T follicular helper cell (primary cell): ENCODE measurements at regions not wholly inside any gene's neighbourhood (a gene's known extent, or its start where the extent isn't known, plus 50 kb on each side); places are given as distances from the start of the nearest gene placed in this dataset.
"Not testable (repeated sequence)": the region's sequence is repeated elsewhere in the genome, so short reads cannot be mapped to it uniquely, and the experiment has no call there.

ENCODE experiments used
- DNase-seq: peaks from one replicate; pipeline ENCODE4 v3.0.0-alpha.2; 2020; ENCODE audit warnings: low read depth

DNA sequence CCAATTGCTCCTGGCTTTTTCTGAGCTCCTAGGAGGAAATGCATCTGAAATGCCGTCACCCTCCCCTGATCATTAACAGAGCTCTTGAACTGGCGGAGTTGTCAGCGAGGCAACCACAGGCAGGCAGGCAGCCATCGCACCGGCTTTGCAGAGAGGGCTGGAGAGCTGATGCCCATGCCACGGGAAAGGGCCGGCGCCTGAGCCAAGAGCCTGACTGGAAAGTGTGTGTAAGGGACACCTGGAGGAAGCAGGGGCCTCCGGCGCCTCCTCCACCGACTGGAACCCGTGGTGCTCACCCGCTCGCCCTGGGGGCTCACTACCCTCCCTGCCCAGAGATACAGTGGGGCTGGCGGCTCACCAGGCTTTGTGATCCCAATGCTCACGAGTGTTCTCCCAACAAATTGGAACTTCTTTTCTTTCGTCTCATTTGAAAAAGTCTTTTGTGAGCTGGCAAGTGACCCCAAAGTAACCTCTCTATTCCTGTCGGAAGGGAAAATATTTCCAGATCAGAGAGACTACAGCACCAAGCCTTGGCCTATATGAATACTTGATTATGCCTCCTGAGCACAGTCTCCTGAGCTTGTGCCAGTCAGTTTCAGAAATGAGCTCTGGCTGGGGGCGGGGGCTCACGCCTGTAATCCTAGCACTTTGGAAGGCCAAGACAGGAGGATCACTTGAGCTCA is 97.7 kb upstream of the SLC25A33 start:
- DNase-seq, result no peak

DNA sequence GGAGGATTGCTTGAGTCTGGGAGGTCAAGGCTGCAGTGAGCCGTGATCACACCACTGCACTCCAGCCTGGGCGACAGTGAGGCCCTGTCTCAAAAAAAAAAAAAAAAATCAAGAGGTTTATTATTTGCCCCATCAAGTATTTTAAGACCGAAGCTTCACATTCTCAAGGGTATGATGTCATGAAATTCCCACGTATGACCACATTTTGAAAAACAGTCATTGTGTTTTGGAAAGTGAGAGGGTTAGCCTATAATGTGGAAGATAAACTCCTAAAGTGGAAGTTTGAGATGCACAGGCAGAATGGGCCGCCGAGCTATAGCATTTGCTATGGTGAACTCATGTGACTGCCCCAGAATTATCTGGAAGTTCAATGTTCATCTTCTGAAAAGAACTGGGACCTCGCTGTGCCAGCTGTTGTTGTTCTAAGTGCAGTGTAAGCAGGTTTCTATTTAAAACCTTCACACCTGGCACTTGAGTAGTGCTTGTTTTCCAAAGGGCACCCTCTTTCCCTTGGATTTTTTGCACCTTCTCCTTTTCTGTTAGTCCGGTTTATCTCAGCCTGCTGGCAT is 96.9 kb upstream of the SLC25A33 start:
- DNase-seq, result no peak

DNA sequence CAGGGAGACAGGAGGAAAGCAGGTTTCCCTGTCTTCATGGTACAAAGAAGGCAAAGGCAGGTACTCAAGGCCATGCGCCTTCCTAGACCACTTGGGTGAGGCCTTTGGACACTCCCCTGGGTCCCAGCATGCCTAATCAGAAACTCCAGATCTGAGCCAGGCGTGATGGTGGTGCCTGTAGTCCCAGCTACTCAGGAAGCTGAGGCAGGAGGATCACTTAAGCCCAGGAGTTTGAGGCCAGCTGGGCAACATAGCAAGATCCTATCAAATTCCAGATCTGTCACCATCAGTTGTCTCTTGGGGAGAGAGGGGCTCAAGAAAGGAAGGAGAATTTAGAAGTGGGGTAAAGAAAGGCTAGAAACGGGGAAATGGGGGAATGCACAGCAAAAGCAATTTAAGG is 96.3 kb upstream of the SLC25A33 start:
- no peak for DNase-seq

DNA sequence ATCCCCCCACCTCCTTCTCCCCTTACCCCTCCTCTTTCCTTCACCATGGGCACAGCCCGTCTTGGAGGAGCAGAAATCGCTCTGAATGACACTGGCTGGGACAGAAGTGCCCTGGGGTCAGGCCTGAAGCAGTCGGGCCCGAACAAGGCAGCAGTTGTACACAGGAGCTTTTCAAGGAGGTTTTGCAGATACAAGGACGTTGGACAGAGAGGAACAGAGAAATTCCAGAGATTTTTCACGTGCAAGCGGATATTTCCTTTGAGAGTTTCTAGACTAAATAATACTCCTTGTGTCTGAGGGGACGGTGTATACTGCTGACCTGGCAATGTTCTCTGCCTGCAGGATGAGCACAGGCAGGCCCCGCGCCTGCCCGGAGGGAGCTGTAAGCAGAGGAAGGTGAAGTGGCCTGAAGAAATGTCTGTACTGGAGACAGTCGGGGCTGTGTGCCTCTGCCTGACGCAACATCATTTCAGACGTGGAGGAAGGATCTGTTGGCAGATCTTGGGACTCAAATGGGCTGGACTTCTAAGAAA is 95.3 kb upstream of the SLC25A33 start:
- no peak for DNase-seq

DNA sequence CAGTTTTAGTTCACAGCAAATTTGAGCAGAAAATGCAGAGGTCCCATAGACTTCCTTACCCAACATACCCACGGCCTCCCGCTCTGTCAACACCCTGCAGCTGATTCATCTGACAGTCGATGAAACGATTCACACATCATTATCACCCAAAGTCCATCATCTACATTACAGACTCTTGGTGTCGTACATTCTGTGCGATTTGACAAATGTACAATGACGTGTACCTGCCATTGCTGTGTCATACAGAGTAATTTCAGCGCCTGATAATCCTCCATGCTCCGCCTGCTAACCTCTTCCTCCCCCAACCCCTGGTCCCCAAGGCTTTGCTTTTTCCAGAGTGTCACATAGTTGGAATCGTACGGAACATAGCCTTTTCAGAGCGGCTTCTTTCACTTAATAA is 94.7 kb upstream of the SLC25A33 start:
- no peak for DNase-seq

DNA sequence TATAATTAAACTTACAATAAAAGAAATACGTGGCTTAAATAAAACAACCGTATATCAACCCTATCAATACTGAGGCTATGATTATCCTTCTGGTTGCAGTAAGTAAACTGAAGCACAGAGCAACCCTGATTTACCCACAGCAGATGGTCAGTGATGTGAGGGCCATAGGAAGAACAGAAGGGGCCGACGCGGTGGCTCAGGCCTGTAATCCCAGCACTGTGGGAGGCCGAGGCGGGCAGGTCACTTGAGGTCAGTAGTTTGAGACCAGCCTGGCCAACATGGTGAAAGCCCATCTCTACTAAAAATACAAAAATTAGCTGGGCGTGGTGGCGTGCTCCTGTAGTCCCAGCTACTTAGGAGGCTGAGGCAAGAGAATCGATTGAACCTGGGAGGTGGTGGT is 94.2 kb upstream of the SLC25A33 start:
- DNase-seq, result not testable (repeated sequence)

DNA sequence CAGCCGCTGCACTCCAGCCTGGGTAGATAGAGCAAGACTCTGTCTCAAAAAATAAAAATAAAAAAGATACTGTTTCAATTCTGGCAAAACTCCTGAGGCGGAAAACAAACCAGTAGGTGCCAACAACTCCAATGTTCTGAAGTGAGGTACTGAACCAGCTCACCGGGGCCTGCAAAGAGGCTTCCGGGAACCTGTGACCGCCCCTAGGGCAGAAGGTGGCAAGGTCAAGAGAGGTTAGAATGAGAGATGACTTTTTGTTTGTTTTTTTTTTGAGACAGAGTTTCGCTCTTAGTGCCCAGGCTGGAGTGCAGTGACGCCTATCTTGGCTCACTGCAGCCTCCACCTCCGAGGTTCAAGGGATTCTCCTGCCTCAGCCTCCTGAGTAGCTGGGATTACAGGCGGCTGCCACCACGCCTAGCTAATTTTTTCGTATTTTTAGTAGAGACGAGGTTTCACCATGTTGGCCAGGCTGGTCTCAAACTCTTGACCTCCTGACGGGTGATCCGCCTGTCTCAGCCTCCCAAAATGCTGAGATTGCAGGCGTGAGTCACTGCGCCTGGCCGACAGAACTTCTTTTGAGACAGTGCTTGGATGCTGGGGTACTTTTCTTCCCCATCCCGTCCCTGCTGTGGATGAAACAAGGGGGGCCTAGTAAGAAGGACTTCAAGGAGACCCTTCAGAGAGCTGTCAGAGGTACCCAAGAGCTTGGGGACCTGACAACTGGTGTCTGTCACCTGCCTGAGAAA is 91.9 kb upstream of the SLC25A33 start:
- no peak for DNase-seq

DNA sequence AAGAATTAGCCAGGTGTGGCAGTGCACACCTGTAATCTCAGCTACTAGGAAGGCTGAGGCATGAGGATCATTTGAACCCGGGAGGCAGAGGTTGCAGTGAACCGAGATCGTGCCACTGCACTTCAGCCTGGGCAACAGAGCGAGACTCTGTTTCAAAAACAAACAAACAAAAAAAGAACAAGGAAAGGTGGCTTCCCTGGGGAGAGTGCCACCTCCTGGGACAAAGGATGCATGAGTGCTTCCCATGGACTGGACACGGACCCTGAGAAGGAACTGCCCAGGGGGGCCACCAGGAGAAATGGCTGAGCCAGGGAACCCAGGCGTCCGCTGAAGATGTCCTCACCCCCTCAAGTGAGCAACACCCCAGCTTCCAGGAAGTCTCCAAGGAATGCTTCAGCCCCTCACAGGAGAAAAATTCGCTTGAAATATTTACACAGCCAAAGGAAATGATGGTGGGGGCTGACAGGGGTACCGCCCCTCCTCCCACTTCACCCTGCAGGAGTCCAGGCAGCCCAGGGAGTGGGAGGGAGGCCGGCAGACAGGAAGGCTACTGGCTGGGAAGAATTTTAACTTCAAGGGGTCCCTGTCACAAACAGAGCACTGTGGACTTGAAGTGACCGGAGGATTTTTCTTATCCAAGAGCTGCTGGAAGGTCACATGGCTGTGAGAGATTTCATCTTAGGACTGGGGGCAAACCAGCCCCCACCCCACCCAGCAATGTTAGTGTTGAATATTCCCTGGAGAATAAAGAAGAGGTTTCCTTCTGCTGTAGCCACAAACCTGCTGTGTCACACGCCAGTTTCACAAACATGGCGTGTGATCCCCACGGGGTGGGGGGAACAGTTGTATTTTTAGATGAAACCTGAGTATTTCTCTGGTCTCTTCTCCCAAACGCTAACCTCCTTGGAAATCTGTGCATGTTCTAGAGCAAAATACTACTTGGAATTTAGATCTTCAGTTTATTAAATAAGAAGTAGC is 90.8 kb upstream of the SLC25A33 start:
- no peak for DNase-seq

DNA sequence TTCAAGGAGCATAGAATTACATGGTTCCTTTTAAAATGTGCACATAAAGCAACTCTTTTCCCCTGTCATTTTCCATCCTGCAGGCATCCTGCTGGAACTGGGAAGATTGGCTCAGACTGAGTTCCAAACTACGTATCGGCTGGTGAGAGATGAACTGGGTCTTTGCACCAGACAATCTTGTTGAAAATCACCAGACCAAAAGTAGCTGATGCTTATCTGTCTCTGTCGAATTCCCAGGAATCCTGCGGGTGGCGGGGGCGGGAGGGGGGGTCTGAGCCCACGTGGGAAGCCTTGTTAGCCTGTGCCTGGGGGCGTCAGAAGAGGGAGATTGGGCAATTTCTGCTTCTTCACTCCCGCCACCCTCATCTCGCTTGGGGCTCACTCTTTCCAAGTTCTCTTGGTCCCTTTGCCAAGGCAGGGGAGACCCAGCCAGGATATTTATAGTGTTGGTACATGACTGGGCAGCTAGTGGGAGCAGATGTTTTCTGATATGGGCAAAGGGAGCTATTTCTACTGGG is 90.1 kb upstream of the SLC25A33 start:
- no peak for DNase-seq

DNA sequence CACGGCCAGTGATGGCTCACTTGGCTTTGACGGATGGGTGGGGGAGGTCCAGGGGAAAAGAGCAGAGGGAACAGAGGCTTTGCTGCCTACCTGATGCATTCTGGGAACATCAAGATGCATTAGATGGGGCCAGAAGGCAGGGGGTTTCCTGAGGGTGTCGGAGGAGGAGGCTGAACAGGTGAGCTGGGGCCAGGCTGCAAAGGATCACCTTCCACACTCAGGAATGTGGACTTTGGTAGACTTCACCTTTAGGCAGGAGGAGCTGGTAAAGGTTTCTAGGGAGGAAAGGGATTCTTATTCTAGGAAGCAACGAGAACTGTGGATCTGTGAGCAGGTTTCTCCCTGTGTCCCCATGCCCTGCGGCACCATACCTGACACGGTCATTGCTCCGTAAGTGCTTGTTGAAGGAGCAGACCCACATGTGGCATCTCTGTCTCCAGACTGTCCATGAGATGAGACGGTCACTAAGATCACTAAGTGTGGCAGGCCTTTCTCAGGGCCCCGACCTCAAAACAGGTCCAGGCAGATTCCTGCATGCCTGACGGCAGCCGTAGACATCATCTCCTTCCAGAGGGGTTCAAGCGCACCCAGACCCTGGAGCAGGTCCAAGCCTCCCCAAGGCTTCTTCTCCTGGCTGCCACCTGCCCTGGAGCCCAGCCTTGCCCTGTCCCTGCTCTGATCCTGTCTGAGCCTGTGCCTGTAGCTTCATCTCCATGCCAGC is 89.1 kb upstream of the SLC25A33 start:
- DNase-seq, result no peak

DNA sequence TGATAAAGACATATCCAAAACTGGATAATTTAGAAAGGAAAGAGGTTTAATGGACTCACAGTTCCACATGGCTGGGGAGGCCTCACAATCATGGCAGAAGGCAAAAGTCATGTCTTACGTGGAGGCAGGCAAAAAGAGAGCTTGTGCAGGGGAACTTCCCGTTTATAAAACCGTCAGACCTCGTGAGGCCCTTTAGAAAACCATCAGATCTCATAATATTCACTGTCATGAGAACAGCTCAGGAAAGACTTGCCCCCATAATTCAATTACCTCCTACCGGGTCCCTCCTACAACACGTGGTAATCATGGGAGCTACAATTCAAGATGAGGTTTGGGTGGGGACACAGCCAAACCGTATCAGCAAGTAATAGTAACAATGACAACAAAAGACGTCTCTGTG is 88.2 kb upstream of the SLC25A33 start:
- no peak for DNase-seq

DNA sequence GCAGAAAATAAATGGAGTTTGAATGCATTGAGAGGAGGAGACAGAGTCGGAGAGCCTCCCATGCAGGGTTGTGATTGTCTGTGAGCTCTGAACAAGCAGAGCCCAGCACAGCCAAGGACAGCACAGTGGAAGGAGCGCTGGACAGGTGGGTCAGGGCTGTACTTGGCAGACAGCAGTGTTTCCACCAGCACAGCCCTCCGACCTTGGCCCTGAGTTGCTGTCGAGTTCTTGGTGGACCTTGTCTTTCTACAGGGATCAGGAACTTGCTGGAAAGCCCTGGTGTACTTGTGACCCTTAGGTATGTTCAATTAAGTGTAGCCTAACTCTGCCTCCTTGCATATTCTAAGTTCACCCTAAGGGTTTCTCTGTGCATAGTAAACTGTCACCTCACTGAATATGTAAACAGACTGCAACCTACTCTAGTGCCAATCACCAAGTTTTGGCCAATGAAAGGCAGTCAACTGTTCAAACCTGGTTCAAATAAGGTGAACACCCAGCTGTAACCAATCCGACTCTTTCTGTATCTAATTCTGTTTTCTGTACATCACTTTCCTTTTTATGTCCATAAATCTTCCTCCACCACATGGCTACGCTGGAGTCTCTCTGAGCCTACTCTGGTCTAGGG is 86.6 kb upstream of the SLC25A33 start:
- DNase-seq, result no peak

DNA sequence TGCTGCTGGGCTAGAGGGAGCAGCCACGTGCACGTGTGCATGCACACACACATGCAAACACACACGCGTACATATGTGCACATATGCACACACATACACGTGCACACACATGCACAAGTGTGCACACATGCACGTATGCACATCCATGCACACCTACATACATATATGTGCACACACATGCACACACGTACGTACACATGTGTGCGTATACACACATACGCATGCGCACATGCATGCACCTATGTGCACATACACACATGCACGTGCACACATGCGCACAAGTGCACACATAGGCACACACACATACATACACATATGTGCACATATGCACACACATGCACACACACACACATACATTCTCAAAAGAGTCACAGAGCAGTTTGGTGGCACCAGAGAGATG is 85.9 kb upstream of the SLC25A33 start:
- DNase-seq, result no peak

DNA sequence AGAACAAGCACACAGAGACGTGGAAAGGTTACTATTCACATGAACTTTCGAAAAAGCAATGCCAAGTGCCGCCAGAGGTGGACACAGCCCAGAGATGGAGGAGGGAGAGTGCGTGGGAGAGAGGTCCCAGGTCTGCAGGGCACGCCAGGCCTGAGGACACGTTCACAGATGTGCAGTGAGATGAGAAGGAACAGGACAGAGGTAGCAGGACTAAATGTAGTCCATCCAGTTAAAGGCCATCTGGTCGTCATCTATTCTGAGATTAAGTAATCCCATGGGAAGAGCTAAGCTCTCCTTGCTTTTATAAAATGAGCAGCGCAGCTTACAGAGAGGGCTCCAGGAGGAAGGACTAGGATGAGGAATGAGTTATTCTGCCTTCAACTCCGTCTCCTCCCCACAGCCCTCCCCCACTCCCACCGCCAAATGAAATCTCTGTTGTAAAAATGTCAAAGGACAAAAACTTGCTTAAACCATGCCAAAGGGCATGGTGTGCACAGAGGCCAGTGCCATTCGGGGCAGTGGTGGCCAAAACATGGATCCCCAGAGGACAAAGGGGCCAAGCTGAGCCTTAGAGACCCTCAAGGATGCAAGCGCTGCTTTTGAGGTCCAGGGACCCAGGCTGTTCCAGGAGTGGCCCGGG is 85.4 kb upstream of the SLC25A33 start:
- no peak for DNase-seq

DNA sequence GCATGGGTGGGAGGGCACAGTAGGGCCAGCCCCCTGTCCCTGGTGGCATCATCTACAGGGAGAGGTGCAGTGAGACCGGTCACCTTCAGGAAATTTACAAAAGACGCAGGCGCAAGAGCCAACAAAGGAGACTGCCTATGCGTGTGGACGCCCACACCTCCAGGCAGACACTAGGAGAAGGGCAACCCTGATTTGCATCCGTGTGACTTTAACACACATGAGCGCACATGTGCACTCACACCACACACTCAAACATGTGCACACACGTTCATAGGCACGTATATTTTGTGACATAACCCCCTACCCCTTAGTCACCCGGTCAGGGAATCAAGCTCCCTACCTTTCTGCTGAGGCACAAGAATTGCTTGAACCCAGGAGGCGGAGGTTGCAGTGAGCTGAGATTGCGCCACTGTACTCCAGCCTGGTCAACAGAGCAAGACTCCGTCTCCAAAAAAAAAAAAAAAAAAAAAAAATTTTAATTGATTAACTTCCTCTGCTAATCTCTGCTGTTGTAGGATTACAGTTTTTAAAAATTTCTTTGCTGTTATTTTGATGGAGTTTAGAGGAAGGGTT is 84.7 kb upstream of the SLC25A33 start:
- no peak for DNase-seq

DNA sequence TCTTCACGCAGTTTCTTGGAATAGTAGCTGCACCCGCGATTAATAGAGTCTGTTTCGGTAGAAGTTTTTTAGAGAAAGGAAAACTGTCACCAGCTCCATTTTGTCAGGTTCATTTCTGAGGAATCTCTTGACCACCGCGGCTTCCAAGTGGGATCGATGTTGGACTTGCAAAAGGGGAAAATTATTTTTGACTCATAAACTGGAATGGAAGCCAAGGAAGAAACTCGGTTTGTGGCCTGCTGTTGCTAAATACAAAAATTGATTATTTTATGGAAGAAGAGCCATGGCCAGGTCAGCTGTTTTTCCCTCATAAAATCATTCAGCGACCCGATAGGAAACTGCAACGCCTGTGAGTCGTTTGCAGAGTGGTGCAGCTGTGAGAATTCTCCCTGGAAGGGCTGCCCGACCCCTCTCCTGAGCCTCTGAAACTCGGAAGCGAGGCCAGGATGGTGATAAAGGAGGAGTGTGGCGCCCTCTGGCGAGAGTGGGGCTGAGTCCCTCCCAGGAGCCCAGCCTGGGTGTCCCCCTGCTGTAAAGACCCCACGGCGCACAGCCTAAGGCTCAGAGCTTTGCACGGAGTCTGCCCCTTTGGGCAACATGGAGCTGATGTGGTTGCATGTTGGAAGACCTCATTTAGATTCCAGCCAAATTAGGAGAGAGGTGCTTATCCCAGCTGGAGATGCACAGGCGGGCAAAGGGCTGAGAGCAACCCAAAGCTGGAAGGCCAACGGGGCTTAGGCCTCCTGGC is 83.6 kb upstream of the SLC25A33 start:
- peak; percentile 56 for DNase-seq

DNA sequence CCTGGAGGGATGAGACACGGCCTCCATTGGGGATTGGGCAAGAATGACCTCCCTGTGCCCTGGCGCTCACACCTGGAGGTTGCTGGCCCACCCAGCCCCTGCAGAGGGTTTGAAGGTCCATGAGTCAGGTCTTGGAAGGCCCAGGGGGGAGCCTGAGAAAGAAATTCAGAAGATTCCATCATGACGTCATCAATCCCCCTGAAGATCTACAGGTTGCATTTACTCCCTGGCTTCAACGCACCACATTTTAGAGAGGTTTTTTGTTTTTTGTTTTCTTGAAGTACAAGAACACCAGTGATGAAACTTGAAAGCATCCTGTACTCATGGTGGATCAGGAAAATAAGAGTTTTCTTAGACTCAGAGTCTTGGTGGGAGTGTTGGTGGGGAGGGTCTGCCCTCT is 82.4 kb upstream of the SLC25A33 start:
- no peak for DNase-seq

DNA sequence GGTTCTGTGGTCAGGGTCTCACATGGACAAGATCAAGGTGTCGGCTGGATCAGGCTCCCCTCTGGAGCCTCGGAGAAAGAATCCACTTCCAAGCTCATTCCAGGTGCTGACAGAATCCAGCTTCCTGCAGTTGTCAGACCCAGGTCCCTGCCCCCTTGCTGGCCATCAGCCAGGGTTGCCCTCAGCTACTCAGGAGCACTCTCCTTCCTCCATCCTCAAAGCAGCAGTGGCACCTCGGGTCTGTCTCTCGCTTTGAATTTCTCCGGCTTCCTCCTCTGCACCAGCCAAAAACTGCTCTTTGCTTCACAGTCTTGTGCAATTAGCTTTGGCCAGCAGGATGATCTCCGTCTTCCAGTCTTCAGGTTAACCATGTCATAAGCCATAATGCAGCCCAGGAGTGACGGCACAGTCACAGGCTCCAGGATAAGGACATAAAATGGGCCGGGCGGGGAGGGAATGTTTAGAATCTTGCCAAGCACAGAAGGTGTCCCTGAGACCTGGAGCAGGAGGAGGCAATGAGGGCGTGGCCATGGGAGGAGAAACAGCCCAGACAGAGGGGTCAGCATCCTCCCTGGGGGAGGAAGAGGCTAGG is 79.4 kb upstream of the SLC25A33 start:
- DNase-seq, result no peak

DNA sequence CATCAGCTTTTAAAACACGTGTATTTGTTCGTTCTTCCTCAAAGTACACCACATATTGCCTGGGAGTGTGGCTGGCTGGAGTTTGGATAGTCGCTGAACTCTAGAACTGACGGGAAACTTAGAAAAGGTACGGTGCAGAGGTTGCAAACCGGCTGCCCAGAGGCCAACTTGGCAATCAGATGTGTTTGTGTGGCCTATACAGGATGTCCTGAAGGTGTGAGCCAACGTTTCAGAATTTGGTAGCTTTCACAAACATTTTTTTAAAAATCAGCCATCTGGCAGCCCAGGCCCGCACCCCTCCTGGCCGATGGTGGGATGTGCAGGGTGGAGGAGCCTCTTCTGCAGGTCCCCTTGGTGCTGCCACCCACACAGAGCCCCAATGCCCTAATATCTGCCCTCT is 73.6 kb upstream of the SLC25A33 start:
- DNase-seq, result no peak
